B cell (primary cell): ENCODE measurements at regions not wholly inside any gene's neighbourhood (a gene's known extent, or its start where the extent isn't known, plus 50 kb on each side); places are given as distances from the start of the nearest gene placed in this dataset.

Source experiments
- EZH2 ChIP-seq: IDR thresholded peaks from 2 replicates; pipeline ENCODE4 v1.6.1; 2012; ENCODE audit warnings: borderline replicate concordance, low read depth, mild to moderate bottlenecking, moderate library complexity, low read length; ENCODE audit not compliant: insufficient read depth, poor library complexity, severe bottlenecking
- TF ChIP-seq, protein P1 (sequence below): fragments of 200-600 bp; IDR thresholded peaks from one replicate; pipeline ENCODE4 v1.8.0; 2022; ENCODE audit warnings: antibody characterized with exemption, mild to moderate bottlenecking

DNA sequence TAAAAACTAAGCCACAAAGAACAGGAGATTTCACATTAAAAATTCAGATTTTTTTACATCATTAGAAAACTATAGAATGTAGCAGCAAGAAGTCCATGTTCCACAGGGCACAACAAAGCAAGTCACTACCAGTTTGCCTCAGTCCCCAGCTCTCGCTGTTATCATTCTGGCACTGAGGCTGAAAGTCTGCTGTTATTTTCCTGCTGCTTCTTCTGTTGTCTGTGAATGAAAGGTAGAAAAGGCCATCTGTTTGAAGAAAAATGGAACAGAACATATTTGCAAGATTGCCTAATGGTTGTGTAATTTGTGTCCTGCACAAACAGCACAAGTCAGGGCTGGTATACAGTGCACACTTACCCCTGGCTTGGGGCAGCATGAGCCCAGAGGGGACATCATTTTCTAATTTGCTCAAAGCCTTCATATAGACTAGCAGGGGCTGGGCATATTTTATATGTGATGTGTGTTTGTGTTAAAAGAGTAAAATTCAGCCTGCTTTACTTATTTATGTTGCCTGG, 105.6 kb upstream of the COG2 start:
- TF ChIP-seq, protein P1, sequence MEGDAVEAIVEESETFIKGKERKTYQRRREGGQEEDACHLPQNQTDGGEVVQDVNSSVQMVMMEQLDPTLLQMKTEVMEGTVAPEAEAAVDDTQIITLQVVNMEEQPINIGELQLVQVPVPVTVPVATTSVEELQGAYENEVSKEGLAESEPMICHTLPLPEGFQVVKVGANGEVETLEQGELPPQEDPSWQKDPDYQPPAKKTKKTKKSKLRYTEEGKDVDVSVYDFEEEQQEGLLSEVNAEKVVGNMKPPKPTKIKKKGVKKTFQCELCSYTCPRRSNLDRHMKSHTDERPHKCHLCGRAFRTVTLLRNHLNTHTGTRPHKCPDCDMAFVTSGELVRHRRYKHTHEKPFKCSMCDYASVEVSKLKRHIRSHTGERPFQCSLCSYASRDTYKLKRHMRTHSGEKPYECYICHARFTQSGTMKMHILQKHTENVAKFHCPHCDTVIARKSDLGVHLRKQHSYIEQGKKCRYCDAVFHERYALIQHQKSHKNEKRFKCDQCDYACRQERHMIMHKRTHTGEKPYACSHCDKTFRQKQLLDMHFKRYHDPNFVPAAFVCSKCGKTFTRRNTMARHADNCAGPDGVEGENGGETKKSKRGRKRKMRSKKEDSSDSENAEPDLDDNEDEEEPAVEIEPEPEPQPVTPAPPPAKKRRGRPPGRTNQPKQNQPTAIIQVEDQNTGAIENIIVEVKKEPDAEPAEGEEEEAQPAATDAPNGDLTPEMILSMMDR, result no peak
- no peak for TF ChIP-seq EZH2
